ENCODE measurements at regions not wholly inside any gene's neighbourhood (a gene's known extent, or its start where the extent isn't known, plus 50 kb on each side); places are given as distances from the start of the nearest gene placed in this dataset.

- no peaks in the 10 kb centered on the region for H3K79me2 ChIP-seq (ENCODE audit: insufficient read depth, low read length)
- TF ChIP-seq EZH2phosphoT487 (conservative IDR thresholded peaks at IDR 0.05; ENCODE audit: low read length) (no peak), CTCF (IDR thresholded peaks at IDR 0.05; ENCODE audit: insufficient read depth, low read length, poor library complexity, severe bottlenecking) (no peak)
- H3K4me2 ChIP-seq (ENCODE audit: low read depth, low read length, poor library complexity, severe bottlenecking), result no peak overlapping the region
- no peak overlapping the region for H3K27ac ChIP-seq (ENCODE audit: low read depth, low read length)
- H3K9ac ChIP-seq (ENCODE audit: low read length), result no peak overlapping the region
- H2AFZ ChIP-seq (ENCODE audit: low read depth, low read length, severe bottlenecking), result no peak overlapping the region
- H3K4me3 ChIP-seq (ENCODE audit: insufficient read depth, low read length, poor library complexity, severe bottlenecking), result no peak overlapping the region
- no peaks in the 10 kb centered on the region for H3K36me3 ChIP-seq (ENCODE audit: low read length)
- no peaks in the 10 kb centered on the region for H4K20me1 ChIP-seq (ENCODE audit: low read depth, low read length)
- H3F3A ChIP-seq (ENCODE audit: insufficient read depth), result no peaks in the 10 kb centered on the region
- no peaks in the 10 kb centered on the region for H3K27me3 ChIP-seq (ENCODE audit: low read length)
- H3K9me2 ChIP-seq (replicated peaks; ENCODE audit: insufficient read depth, low read length), result no peaks in the 10 kb centered on the region
- H3K9me3 ChIP-seq (ENCODE audit: insufficient read depth, low read length), result no peaks in the 10 kb centered on the region
These were observed 139.4 kb upstream of the CWC22 start for GRCh38 chr2:180146541-180146940.

GRCh38 chr2:180146114-180146513, 139.0 kb upstream of the CWC22 start:
- Histone ChIP-seq H3K9ac (ENCODE audit: low read length) (no peak overlapping the region), H3K4me2 (ENCODE audit: low read depth, low read length, poor library complexity, severe bottlenecking) (no peak overlapping the region), H3K27ac (ENCODE audit: low read depth, low read length) (no peak overlapping the region), H3K9me2 (replicated peaks; ENCODE audit: insufficient read depth, low read length) (no peaks in the 10 kb centered on the region), H3K27me3 (ENCODE audit: low read length) (no peaks in the 10 kb centered on the region), H2AFZ (ENCODE audit: low read depth, low read length, severe bottlenecking) (no peak overlapping the region), H3K79me2 (ENCODE audit: insufficient read depth, low read length) (no peaks in the 10 kb centered on the region), H4K20me1 (ENCODE audit: low read depth, low read length) (no peaks in the 10 kb centered on the region), H3K36me3 (ENCODE audit: low read length) (no peaks in the 10 kb centered on the region), H3K9me3 (ENCODE audit: insufficient read depth, low read length) (no peaks in the 10 kb centered on the region), H3K4me3 (ENCODE audit: insufficient read depth, low read length, poor library complexity, severe bottlenecking) (no peak overlapping the region), H3F3A (ENCODE audit: insufficient read depth) (no peaks in the 10 kb centered on the region)
- no peak for TF ChIP-seq EZH2phosphoT487 (conservative IDR thresholded peaks at IDR 0.05; ENCODE audit: low read length)
- no peak for TF ChIP-seq CTCF (IDR thresholded peaks at IDR 0.05; ENCODE audit: insufficient read depth, low read length, poor library complexity, severe bottlenecking)

- H3K9me3 ChIP-seq (ENCODE audit: insufficient read depth, low read length), result no peaks in the 10 kb centered on the region
- no peaks in the 10 kb centered on the region for H3K79me2 ChIP-seq (ENCODE audit: insufficient read depth, low read length)
- no peaks in the 10 kb centered on the region for H3F3A ChIP-seq (ENCODE audit: insufficient read depth)
- H3K27me3 ChIP-seq (ENCODE audit: low read length), result no peaks in the 10 kb centered on the region
- no peaks in the 10 kb centered on the region for H3K9me2 ChIP-seq (replicated peaks; ENCODE audit: insufficient read depth, low read length)
- H3K36me3 ChIP-seq (ENCODE audit: low read length), result no peaks in the 10 kb centered on the region
- no peaks in the 10 kb centered on the region for H4K20me1 ChIP-seq (ENCODE audit: low read depth, low read length)
- H2AFZ ChIP-seq (ENCODE audit: low read depth, low read length, severe bottlenecking), result no peak overlapping the region
- no peak for TF ChIP-seq CTCF (IDR thresholded peaks at IDR 0.05; ENCODE audit: insufficient read depth, low read length, poor library complexity, severe bottlenecking)
- TF ChIP-seq EZH2phosphoT487 (conservative IDR thresholded peaks at IDR 0.05; ENCODE audit: low read length), result no peak
- no peak overlapping the region for H3K4me3 ChIP-seq (ENCODE audit: insufficient read depth, low read length, poor library complexity, severe bottlenecking)
- H3K4me2 ChIP-seq (ENCODE audit: low read depth, low read length, poor library complexity, severe bottlenecking), result no peak overlapping the region
- H3K9ac ChIP-seq (ENCODE audit: low read length), result no peak overlapping the region
- no peak overlapping the region for H3K27ac ChIP-seq (ENCODE audit: low read depth, low read length)
These were observed 138.1 kb upstream of the CWC22 start for GRCh38 chr2:180145163-180145562.

All from SU-DHL-6 (cell line).